ENCODE measurements at regions not wholly inside any gene's neighbourhood (a gene's known extent, or its start where the extent isn't known, plus 50 kb on each side); places are given as distances from the start of the nearest gene placed in this dataset.

DNA sequence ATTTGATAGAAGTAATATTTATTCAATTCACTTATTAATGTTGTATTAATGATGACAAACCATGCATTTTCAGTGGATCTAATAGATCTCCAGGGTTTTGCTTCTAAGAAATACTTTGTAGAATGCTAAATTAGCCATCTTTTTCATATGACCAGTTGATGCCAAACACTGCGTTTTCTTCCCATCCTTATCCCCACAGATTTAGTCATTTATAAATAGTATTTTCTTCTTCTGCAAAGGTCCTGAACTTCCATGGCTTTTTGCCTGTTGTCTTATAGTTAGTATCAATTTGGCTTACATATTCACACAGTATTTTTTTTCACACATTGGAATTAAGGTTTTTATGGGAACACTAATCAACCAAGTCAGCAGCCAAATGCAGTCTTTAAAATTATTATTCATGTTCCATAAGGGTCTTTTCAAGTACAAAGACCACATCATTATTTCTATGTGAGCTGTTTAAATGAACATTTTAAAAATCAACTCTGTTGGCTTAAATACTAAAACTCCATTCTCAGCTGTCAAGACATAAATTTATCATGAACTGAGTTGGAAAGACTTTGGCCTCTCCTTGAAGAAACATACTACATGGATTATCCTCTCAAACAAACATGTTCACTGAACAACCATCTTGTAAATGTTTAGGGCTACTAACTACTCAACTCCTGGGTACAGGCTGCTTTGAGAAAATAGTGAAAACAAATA lies 1278.4 kb upstream of the FLRT2 start:
- H3K4me3 ChIP-seq, result no peak overlapping the region
- no peaks in the 10 kb centered on the region for H3K27me3 ChIP-seq (ENCODE audit: insufficient read depth)
- peaks cover 15% of the 10 kb centered on the region; the same call in 1 of the 2 replicates for H3K4me1 ChIP-seq (ENCODE audit: insufficient read depth)
- no peaks in the 10 kb centered on the region for H4K20me1 ChIP-seq (replicated peaks; ENCODE audit: insufficient read depth)
- Mint-ChIP-seq H3K27ac (no peak overlapping the region), H3K4me3 (no peak overlapping the region), H3K36me3 (ENCODE audit: low read depth) (no peaks in the 10 kb centered on the region), H3K4me1 (peaks cover 19% of the 10 kb centered on the region), H3K9me3 (no peaks in the 10 kb centered on the region), H3K27me3 (ENCODE audit: insufficient read depth, low read depth, poor library complexity) (no peaks in the 10 kb centered on the region)
- H3K36me3 ChIP-seq (ENCODE audit: insufficient read depth), result no peaks in the 10 kb centered on the region
- H3K79me2 ChIP-seq (replicated peaks; ENCODE audit: insufficient read depth), result no peaks in the 10 kb centered on the region
- no peak overlapping the region for H3K27ac ChIP-seq (ENCODE audit: low read depth)
- H3K4me2 ChIP-seq, result no peak overlapping the region
- ATAC-seq (no peak), DNase-seq (ENCODE audit: low spot score) (no peak)
- no peak for TF ChIP-seq NANOG (IDR thresholded peaks at IDR 0.05; ENCODE audit: borderline replicate concordance)
- TF ChIP-seq JUNB (IDR thresholded peaks at IDR 0.05; ENCODE audit: unreplicated experiment), result no peak
- TF ChIP-seq POLR2AphosphoS5 (IDR thresholded peaks at IDR 0.05; ENCODE audit: low read depth), result no peak
- TF ChIP-seq EZH2phosphoT487 (IDR thresholded peaks at IDR 0.05; ENCODE audit: unreplicated experiment), result no peak
- no peak for TF ChIP-seq ZNF331 (CRISPR knock-in tag; IDR thresholded peaks at IDR 0.05; ENCODE audit: low read depth)
- no peak for TF ChIP-seq EZH2 (IDR thresholded peaks at IDR 0.05; ENCODE audit: low read depth, unreplicated experiment)
- no peak for TF ChIP-seq CREB1 (CRISPR knock-in tag; IDR thresholded peaks at IDR 0.05; ENCODE audit: low read depth)
- TF ChIP-seq, protein P1, sequence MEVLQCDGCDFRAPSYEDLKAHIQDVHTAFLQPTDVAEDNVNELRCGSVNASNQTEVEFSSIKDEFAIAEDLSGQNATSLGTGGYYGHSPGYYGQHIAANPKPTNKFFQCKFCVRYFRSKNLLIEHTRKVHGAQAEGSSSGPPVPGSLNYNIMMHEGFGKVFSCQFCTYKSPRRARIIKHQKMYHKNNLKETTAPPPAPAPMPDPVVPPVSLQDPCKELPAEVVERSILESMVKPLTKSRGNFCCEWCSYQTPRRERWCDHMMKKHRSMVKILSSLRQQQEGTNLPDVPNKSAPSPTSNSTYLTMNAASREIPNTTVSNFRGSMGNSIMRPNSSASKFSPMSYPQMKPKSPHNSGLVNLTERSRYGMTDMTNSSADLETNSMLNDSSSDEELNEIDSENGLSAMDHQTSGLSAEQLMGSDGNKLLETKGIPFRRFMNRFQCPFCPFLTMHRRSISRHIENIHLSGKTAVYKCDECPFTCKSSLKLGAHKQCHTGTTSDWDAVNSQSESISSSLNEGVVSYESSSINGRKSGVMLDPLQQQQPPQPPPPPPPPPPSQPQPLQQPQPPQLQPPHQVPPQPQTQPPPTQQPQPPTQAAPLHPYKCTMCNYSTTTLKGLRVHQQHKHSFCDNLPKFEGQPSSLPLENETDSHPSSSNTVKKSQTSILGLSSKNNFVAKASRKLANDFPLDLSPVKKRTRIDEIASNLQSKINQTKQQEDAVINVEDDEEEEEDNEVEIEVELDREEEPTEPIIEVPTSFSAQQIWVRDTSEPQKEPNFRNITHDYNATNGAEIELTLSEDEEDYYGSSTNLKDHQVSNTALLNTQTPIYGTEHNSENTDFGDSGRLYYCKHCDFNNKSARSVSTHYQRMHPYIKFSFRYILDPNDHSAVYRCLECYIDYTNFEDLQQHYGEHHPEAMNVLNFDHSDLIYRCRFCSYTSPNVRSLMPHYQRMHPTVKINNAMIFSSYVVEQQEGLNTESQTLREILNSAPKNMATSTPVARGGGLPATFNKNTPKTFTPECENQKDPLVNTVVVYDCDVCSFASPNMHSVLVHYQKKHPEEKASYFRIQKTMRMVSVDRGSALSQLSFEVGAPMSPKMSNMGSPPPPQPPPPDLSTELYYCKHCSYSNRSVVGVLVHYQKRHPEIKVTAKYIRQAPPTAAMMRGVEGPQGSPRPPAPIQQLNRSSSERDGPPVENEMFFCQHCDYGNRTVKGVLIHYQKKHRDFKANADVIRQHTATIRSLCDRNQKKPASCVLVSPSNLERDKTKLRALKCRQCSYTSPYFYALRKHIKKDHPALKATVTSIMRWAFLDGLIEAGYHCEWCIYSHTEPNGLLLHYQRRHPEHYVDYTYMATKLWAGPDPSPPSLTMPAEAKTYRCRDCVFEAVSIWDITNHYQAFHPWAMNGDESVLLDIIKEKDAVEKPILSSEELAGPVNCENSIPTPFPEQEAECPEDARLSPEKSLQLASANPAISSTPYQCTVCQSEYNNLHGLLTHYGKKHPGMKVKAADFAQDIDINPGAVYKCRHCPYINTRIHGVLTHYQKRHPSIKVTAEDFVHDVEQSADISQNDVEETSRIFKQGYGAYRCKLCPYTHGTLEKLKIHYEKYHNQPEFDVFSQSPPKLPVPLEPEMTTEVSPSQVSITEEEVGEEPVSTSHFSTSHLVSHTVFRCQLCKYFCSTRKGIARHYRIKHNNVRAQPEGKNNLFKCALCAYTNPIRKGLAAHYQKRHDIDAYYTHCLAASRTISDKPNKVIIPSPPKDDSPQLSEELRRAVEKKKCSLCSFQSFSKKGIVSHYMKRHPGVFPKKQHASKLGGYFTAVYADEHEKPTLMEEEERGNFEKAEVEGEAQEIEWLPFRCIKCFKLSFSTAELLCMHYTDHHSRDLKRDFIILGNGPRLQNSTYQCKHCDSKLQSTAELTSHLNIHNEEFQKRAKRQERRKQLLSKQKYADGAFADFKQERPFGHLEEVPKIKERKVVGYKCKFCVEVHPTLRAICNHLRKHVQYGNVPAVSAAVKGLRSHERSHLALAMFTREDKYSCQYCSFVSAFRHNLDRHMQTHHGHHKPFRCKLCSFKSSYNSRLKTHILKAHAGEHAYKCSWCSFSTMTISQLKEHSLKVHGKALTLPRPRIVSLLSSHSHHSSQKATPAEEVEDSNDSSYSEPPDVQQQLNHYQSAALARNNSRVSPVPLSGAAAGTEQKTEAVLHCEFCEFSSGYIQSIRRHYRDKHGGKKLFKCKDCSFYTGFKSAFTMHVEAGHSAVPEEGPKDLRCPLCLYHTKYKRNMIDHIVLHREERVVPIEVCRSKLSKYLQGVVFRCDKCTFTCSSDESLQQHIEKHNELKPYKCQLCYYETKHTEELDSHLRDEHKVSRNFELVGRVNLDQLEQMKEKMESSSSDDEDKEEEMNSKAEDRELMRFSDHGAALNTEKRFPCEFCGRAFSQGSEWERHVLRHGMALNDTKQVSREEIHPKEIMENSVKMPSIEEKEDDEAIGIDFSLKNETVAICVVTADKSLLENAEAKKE (CRISPR knock-in tag; IDR thresholded peaks at IDR 0.05), result no peak
- TF ChIP-seq ETS1 (IDR thresholded peaks at IDR 0.05), result no peak
- TF ChIP-seq STAT1 (IDR thresholded peaks at IDR 0.05; ENCODE audit: unreplicated experiment), result no peak
- no peak for TF ChIP-seq CTCF (conservative IDR thresholded peaks at IDR 0.05; ENCODE audit: low read depth in 2 of 2)
- no peak for TF ChIP-seq REST (IDR thresholded peaks at IDR 0.05; ENCODE audit: unreplicated experiment)
- TF ChIP-seq ZNF114 (CRISPR knock-in tag; IDR thresholded peaks at IDR 0.05), result no peak
- H2AFZ ChIP-seq, result no peak overlapping the region
- no peaks in the 10 kb centered on the region for H3F3A ChIP-seq (replicated peaks; ENCODE audit: low read depth)
- no peaks in the 10 kb centered on the region for H3K9me2 ChIP-seq (ENCODE audit: insufficient read depth)

Data from GM23338 (cell line).